WERI-Rb-1 (cell line): ENCODE measurements at regions not wholly inside any gene's neighbourhood (a gene's known extent, or its start where the extent isn't known, plus 50 kb on each side); places are given as distances from the start of the nearest gene placed in this dataset.

Experiments
- DNase-seq: peaks from one replicate; pipeline ENCODE4 v3.0.0-alpha.2; 2020
- H3K27ac ChIP-seq: fragments of 250-450 bp; sonication (Bioruptor Pico); 2 replicates; pipeline ENCODE4 v1.5.1; 2020; ENCODE audit warnings: mild to moderate bottlenecking, moderate library complexity
- H3K27me3 ChIP-seq: fragments of 250-450 bp; sonication (Bioruptor Pico); 2 replicates; pipeline ENCODE4 v1.5.1; 2021; ENCODE audit warnings: mild to moderate bottlenecking, low read depth, moderate library complexity; ENCODE audit not compliant: insufficient read depth, severe bottlenecking
- H3K36me3 ChIP-seq: fragments of 250-450 bp; sonication (Bioruptor Pico); 2 replicates; pipeline ENCODE4 v1.5.1; 2020; ENCODE audit warnings: mild to moderate bottlenecking, moderate library complexity
- H3K4me3 ChIP-seq: 2 replicates; pipeline ENCODE4 v1.5.1; 2011; ENCODE audit warnings: low read depth, mild to moderate bottlenecking, control low read depth, low read length
- H3K9me3 ChIP-seq: fragments of 250-450 bp; sonication (Bioruptor Pico); 2 replicates; pipeline ENCODE4 v1.5.1; 2021; ENCODE audit warnings: mild to moderate bottlenecking, moderate library complexity; ENCODE audit not compliant: severe bottlenecking
- CTCF ChIP-seq: IDR thresholded peaks from 2 replicates; pipeline ENCODE4 v1.5.1; 2011; ENCODE audit warnings: low read depth, mild to moderate bottlenecking, control low read depth, inconsistent platforms, low read length

GRCh38 chr9:1269533-1270315 is 219.6 kb downstream of the DMRT2 start:
- DNase-seq, result no peak
- no peaks in the 10 kb centered on the region for H3K9me3 ChIP-seq
- no peaks in the 10 kb centered on the region for H3K36me3 ChIP-seq
- H3K4me3 ChIP-seq, result no peak overlapping the region
- TF ChIP-seq CTCF, result no peak
- H3K27me3 ChIP-seq, result peaks cover 50% of the 10 kb centered on the region
- no peak overlapping the region for H3K27ac ChIP-seq

- no peak for DNase-seq
- TF ChIP-seq CTCF, result no peak
- Histone ChIP-seq H3K9me3 (no peaks in the 10 kb centered on the region), H3K27ac (no peak overlapping the region), H3K27me3 (peaks cover 41% of the 10 kb centered on the region), H3K4me3 (no peak overlapping the region), H3K36me3 (no peaks in the 10 kb centered on the region)
These were observed 221.2 kb downstream of the DMRT2 start for GRCh38 chr9:1271367-1271766.

GRCh38 chr9:1271786-1272185 is 221.6 kb downstream of the DMRT2 start:
- Histone ChIP-seq H3K36me3 (no peaks in the 10 kb centered on the region), H3K4me3 (no peak overlapping the region), H3K27me3 (peaks cover 43% of the 10 kb centered on the region), H3K27ac (no peak overlapping the region), H3K9me3 (no peaks in the 10 kb centered on the region)
- no peak for TF ChIP-seq CTCF
- DNase-seq, result no peak

GRCh38 chr9:1272488-1272887 is 222.3 kb downstream of the DMRT2 start:
- no peak overlapping the region for H3K4me3 ChIP-seq
- H3K27me3 ChIP-seq, result peaks cover 43% of the 10 kb centered on the region
- DNase-seq, result no peak
- TF ChIP-seq CTCF, result no peak
- no peaks in the 10 kb centered on the region for H3K36me3 ChIP-seq
- no peak overlapping the region for H3K27ac ChIP-seq
- no peaks in the 10 kb centered on the region for H3K9me3 ChIP-seq

- Histone ChIP-seq H3K4me3 (no peak overlapping the region), H3K36me3 (no peaks in the 10 kb centered on the region), H3K9me3 (no peaks in the 10 kb centered on the region), H3K27ac (no peak overlapping the region), H3K27me3 (peaks cover 46% of the 10 kb centered on the region)
- TF ChIP-seq CTCF, result no peak
- no peak for DNase-seq
These were observed 223.7 kb downstream of the DMRT2 start for GRCh38 chr9:1273859-1274258.

- no peak overlapping the region for H3K4me3 ChIP-seq
- no peaks in the 10 kb centered on the region for H3K9me3 ChIP-seq
- no peak for DNase-seq
- TF ChIP-seq CTCF, result no peak
- no peaks in the 10 kb centered on the region for H3K36me3 ChIP-seq
- peaks cover 46% of the 10 kb centered on the region for H3K27me3 ChIP-seq
- H3K27ac ChIP-seq, result no peak overlapping the region
These were observed 224.2 kb downstream of the DMRT2 start for GRCh38 chr9:1274334-1274733.
